Progenitor cell of endocrine pancreas (in vitro differentiated cells): ENCODE measurements at regions not wholly inside any gene's neighbourhood (a gene's known extent, or its start where the extent isn't known, plus 50 kb on each side); places are given as distances from the start of the nearest gene placed in this dataset.

ENCODE experiments used
- DNase-seq: peaks from one replicate; pipeline ENCODE4 v3.0.0; 2021; ENCODE audit warnings: low spot score; ENCODE audit not compliant: unreplicated experiment
- H3K27ac Mint-ChIP-seq: 2 replicates; pipeline ENCODE4 v1.8.0; 2021; ENCODE audit warnings: mild to moderate bottlenecking, moderate library complexity, mixed read lengths
- H3K27me3 Mint-ChIP-seq: 2 replicates; pipeline ENCODE4 v1.8.0; 2021; ENCODE audit warnings: mixed read lengths
- H3K36me3 Mint-ChIP-seq: 2 replicates; pipeline ENCODE4 v1.8.0; 2022; ENCODE audit warnings: mixed read lengths; ENCODE audit not compliant: insufficient read depth
- H3K4me1 Mint-ChIP-seq: 2 replicates; pipeline ENCODE4 v1.8.0; 2021; ENCODE audit warnings: low read depth, mixed read lengths
- H3K4me3 Mint-ChIP-seq: 2 replicates; pipeline ENCODE4 v1.8.0; 2021; ENCODE audit warnings: low read depth, mild to moderate bottlenecking, moderate library complexity, mixed read lengths
- H3K9me3 Mint-ChIP-seq: 2 replicates; pipeline ENCODE4 v1.8.0; 2021; ENCODE audit warnings: low read depth, mixed read lengths
- CTCF ChIP-seq: fragments of 200-600 bp; sonication (generic); IDR thresholded peaks from one replicate; pipeline ENCODE4 v1.5.0; 2021; ENCODE audit warnings: antibody characterized with exemption, mild to moderate bottlenecking; ENCODE audit not compliant: unreplicated experiment

- Mint-ChIP-seq H3K36me3 (peaks cover 3% of the 10 kb centered on the region), H3K4me1 (peaks cover 24% of the 10 kb centered on the region), H3K27me3 (no peaks in the 10 kb centered on the region), H3K9me3 (peaks cover 10% of the 10 kb centered on the region), H3K27ac (no peak overlapping the region), H3K4me3 (no peak overlapping the region)
- DNase-seq, result no peak
- no peak for TF ChIP-seq CTCF
These were observed 151.6 kb upstream of the PLEKHG7 start for GRCh38 chr12:92551210-92551609.

DNA sequence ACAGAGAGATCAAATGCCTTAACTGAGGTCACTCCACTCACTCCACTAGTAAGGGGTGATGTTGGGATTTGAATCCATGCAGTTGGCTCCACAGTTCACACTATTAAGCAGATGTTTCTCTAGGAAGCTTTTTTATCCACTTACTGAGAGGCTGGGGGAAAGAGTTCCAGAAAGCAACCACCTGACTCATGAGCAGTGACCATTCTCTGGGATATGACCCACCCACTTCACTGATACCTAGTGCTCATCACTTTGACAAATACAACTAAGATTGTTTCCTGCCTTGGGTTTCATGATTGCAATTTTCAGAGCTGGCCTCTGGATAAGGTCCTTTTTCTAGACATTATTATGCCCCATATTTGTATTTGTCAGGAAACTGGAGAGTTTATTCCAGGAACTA, 152.1 kb upstream of the PLEKHG7 start:
- H3K36me3 Mint-ChIP-seq, result peaks cover 3% of the 10 kb centered on the region
- H3K4me3 Mint-ChIP-seq, result no peak overlapping the region
- peaks cover 10% of the 10 kb centered on the region for H3K9me3 Mint-ChIP-seq
- no peak overlapping the region for H3K27ac Mint-ChIP-seq
- no peak for DNase-seq
- H3K27me3 Mint-ChIP-seq, result no peaks in the 10 kb centered on the region
- no peak for TF ChIP-seq CTCF
- H3K4me1 Mint-ChIP-seq, result peaks cover 27% of the 10 kb centered on the region

DNA sequence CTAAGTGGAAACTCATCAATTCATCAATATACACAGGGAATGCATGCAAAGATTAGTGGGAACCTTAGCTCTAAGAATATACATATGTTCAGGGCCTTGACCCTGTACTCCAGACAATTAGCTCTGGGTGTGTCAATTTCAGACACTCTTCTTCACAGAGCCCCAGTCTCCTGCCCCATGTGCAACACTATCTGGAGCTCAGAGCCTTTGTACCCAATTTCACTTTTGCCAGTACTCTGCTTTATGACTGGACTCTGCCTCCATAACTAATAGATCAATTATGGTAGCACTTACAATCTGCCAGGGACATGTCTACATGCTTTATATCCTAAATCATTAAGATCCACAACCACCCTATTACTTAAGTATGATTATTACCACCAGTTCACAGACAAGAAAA, 152.5 kb upstream of the PLEKHG7 start:
- Mint-ChIP-seq H3K9me3 (peaks cover 10% of the 10 kb centered on the region), H3K27me3 (no peaks in the 10 kb centered on the region), H3K4me1 (peaks cover 31% of the 10 kb centered on the region), H3K4me3 (no peak overlapping the region), H3K36me3 (peaks cover 3% of the 10 kb centered on the region), H3K27ac (no peak overlapping the region)
- no peak for TF ChIP-seq CTCF
- DNase-seq, result no peak

DNA sequence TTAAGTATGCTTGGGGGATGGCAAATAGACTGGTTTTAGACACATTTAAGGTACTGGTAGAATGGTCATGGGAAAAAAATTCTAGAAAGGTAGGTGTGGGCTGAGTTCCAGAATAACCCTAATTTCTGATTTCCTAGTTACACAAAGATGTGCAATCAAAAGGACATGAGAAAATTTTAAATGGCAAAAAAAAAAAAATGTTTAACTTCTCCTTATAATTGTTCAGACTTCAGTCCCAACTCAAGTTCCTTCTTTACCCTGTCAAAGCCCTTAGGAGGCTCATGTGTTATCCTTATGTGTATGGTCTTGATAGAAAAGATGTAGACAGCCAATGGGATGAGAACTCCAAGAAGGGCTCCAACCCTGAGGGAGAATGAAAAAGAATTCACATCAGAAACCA, 153.3 kb upstream of the PLEKHG7 start:
- peaks cover 3% of the 10 kb centered on the region for H3K9me3 Mint-ChIP-seq
- no peak for TF ChIP-seq CTCF
- H3K36me3 Mint-ChIP-seq, result peaks cover 1% of the 10 kb centered on the region
- no peak overlapping the region for H3K4me3 Mint-ChIP-seq
- no peak overlapping the region for H3K27ac Mint-ChIP-seq
- H3K4me1 Mint-ChIP-seq, result peaks cover 32% of the 10 kb centered on the region
- H3K27me3 Mint-ChIP-seq, result no peaks in the 10 kb centered on the region
- DNase-seq, result no peak

DNA sequence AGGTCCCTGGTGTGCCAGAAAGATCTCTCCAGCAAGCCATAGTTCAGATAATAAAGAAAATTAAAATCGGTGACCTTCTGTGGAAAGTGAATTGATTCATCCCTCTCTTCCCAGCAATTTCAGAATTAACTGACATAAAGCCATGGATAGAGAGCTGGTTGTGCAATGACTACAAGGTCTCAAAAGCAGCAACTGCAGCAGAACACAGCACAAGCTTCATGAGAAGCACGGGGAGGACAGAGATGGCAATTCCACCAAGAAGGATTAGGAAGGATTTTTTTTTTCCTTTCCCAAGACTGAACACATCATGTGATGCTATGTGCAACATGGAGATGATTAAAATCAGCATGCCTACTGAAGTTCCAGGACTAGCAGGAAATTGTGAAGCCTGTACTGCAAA, 154.9 kb upstream of the PLEKHG7 start:
- DNase-seq, result no peak
- H3K27me3 Mint-ChIP-seq, result no peaks in the 10 kb centered on the region
- peaks cover 3% of the 10 kb centered on the region for H3K9me3 Mint-ChIP-seq
- no peak overlapping the region for H3K4me3 Mint-ChIP-seq
- no peak for TF ChIP-seq CTCF
- H3K4me1 Mint-ChIP-seq, result peaks cover 47% of the 10 kb centered on the region
- H3K27ac Mint-ChIP-seq, result no peak overlapping the region
- H3K36me3 Mint-ChIP-seq, result peaks cover 1% of the 10 kb centered on the region
